GM12875 (cell line): ENCODE measurements at regions not wholly inside any gene's neighbourhood (a gene's known extent, or its start where the extent isn't known, plus 50 kb on each side); places are given as distances from the start of the nearest gene placed in this dataset.

Experiments
- H3K4me3 ChIP-seq: one replicate; pipeline ENCODE4 v1.5.1; 2011; ENCODE audit warnings: low read depth, low read length, control low read depth
- CTCF ChIP-seq: IDR thresholded peaks from 2 replicates; pipeline ENCODE4 v1.5.1; 2011; ENCODE audit warnings: low read depth, mild to moderate bottlenecking, control low read depth, inconsistent platforms, low read length, moderate library complexity, borderline replicate concordance; ENCODE audit not compliant: insufficient read depth

GRCh38 chr11:41982975-41983374, 523.5 kb upstream of the LRRC4C start:
- TF ChIP-seq CTCF: no peak
- H3K4me3 ChIP-seq: no peak overlapping the region

- no peak overlapping the region for H3K4me3 ChIP-seq
- no peak for TF ChIP-seq CTCF
Observed at GRCh38 chr11:41983475-41983874, 524.0 kb upstream of the LRRC4C start.

- no peak overlapping the region for H3K4me3 ChIP-seq
- TF ChIP-seq CTCF: no peak
Observed at GRCh38 chr11:41984023-41984422, 524.6 kb upstream of the LRRC4C start.

GRCh38 chr11:41985799-41986198, 526.3 kb upstream of the LRRC4C start:
- no peak for TF ChIP-seq CTCF
- no peak overlapping the region for H3K4me3 ChIP-seq

GRCh38 chr11:41988951-41989572, 529.6 kb upstream of the LRRC4C start:
- H3K4me3 ChIP-seq: no peak overlapping the region
- TF ChIP-seq CTCF: no peak

GRCh38 chr11:41989823-41990380, 530.5 kb upstream of the LRRC4C start:
- TF ChIP-seq CTCF: no peak

GRCh38 chr11:41996533-41996932, 537.1 kb upstream of the LRRC4C start:
- TF ChIP-seq CTCF: no peak

More at GRCh38 chr11:41989823-41990380, 530.5 kb upstream of the LRRC4C start:
- H3K4me3 ChIP-seq: no peak overlapping the region

More at GRCh38 chr11:41996533-41996932, 537.1 kb upstream of the LRRC4C start:
- H3K4me3 ChIP-seq: no peak overlapping the region
